SK-MEL-5 (cell line): ENCODE measurements at regions not wholly inside any gene's neighbourhood (a gene's known extent, or its start where the extent isn't known, plus 50 kb on each side); places are given as distances from the start of the nearest gene placed in this dataset.
A peak's percentile ranks its signal among the peaks of the same experiment; 100 is the strongest.
"Not testable (repeated sequence)": the region's sequence is repeated elsewhere in the genome, so short reads cannot be mapped to it uniquely, and the experiment has no call there.

Experiments
- DNase-seq: peaks from one replicate; pipeline ENCODE4 v3.0.0-alpha.2; 2016; ENCODE audit warnings: low read depth, low spot score
- in situ Hi-C: cut with HindIII; loops from 2 replicates; pipeline ENCODE4 v1.10.0; 2016; ENCODE audit warnings: low sequenced_read_pairs, high pct_unique_total_duplicates, low pct_unique_long_range_greater_than_20kb

DNA sequence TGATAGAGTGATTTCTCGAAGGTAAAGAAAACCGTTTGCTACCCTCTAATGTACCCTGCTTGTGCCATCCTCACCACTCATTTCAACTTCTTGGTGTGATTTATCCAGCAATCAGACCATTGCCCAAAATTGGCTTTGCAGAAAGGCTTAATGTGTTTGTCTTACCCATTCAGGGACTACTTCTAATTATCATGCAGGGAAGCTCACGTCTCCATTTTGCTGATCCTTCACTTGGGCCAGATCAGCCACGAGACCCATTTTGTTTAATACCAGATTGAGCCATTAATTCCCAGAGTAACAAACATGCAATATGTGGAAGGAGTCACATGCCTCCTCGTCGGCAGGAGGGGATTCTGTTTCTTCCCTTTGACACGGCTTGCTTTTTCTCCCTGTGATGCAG lies 51.1 kb upstream of the CRY1 start:
- in situ Hi-C loops, result no loop called here
- no peak for DNase-seq

GRCh38 chr12:107144990-107145389 lies 51.6 kb upstream of the CRY1 start:
- no peak for DNase-seq
- in situ Hi-C loops, result no loop called here

DNA sequence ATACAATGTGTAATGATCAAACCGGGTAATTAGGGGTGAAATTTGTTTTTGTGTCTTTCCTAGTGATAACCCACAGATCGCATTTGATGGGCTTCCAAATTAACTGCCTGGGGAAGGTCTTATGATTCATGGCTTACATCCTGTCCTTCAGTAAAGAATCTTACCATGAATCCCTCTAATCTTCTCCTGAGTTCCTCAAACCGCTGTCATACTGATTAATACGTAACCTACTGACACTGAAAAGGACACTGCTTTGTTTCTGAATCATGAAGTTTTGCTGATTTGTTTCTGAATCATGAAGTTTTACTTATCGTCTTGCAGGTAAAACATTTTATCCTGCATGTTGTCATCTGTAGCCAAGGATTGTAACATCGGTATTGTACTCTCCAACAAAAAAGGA lies 52.0 kb upstream of the CRY1 start:
- in situ Hi-C loops, result no loop called here
- no peak for DNase-seq

- in situ Hi-C loops, result no loop called here
- no peak for DNase-seq
Observed at GRCh38 chr12:107148107-107148506, 54.8 kb upstream of the CRY1 start.

DNA sequence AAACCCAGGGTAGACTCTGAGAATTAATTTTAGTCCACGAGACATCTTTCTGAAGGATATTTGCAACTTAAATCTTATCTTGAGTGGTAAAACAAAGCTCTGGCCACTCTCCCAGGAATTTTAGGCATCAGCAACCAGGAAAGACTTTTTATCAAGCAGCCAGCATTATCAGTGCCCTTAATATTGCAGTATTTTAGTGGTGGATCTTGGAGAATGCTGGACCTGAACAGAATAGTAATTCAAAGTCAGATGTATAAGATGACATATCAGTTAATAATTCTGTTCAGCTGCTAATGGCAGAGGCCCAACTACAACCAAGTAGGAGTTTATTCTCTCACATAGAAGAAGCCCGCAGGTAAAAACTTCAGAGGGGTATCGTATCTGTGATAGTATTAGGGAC lies 59.0 kb upstream of the CRY1 start:
- in situ Hi-C loops, result no loop called here

DNA sequence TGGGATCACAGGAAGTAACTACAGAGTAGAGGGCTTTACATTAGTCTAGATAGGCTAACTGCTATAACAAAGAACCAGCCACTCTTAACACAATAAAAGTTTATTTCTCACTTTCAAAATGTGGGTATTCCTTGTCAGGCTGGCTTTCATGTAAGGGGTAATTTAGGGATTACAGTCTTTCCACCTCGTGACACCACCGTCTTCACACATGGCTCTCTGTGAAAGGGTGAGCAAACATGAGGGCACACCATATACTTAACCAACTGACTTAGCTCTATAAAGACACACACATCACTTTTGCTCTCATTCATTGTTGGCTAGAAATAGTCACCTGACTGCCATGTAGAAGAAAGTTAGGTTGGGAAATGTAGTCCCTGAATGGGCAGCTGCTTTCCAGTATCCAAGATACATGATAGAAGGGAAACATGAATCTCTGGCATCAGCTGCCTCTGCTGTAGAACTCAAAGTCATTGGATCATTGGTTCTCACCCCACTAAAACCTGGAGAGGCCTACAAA lies 66.1 kb upstream of the CRY1 start:
- DNase-seq, result no peak
- in situ Hi-C loops, result no loop called here

More for the DNA sequence above, 59.0 kb upstream of the CRY1 start:
- DNase-seq, result no peak

GRCh38 chr12:107163413-107163812 lies 70.1 kb upstream of the CRY1 start:
- peak; percentile 6 for DNase-seq
- in situ Hi-C loops, result no loop called here

GRCh38 chr12:107164392-107164791 lies 71.0 kb upstream of the CRY1 start:
- DNase-seq, result no peak
- in situ Hi-C loops, result no loop called here

DNA sequence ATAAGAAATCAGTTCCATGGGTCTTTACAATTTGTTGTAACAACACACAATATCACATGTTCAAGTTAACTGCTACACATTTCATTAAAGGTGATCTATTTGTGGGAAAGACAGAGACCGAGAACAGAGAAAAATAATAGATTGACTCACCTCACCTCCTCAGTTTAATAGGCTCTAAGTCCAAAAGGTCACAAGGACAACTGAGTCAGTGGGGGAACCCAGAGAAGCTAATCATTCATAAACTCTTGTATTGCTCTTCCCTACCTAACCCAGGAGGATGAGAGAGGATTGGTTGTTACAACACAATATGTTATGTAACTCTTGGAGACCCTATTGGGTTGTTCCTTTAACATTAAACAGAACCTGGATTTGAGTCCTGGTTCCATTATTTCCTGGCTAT lies 72.2 kb upstream of the CRY1 start:
- in situ Hi-C loops, result no loop called here
- DNase-seq, result no peak

- DNase-seq, result no peak
- in situ Hi-C loops, result no loop called here
Observed at GRCh38 chr12:107167756-107168155, 74.4 kb upstream of the CRY1 start.

- DNase-seq, result no peak
- in situ Hi-C loops, result no loop called here
Observed at GRCh38 chr12:107169200-107169599, 75.9 kb upstream of the CRY1 start.

GRCh38 chr12:107178776-107179175 lies 85.4 kb upstream of the CRY1 start:
- in situ Hi-C loops, result no loop called here
- DNase-seq, result no peak

DNA sequence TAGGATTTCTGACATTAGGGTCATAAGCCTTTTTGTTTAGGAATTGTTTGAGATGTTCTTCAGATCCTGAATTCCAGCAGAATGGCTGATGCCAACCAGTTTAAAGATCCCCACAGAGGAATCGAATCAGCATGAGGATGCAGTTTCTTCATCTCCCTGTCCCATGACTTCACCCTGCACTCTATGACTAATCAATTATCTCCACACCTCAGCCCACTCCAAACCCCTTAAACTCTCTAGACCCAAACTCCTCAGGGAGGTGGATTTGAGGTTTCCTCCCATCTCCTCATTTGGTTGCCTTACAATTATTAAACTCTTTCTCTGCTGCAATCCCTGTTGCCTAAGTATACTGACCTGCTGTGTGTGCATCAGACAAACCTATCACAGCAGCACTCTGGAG lies 86.5 kb upstream of the CRY1 start:
- no peak for DNase-seq
- in situ Hi-C loops, result no loop called here

- no peak for DNase-seq
- in situ Hi-C loops, result no loop called here
Observed at GRCh38 chr12:107180272-107180671, 86.9 kb upstream of the CRY1 start.

GRCh38 chr12:107184359-107184930 lies 91.1 kb upstream of the CRY1 start:
- no peak for DNase-seq
- in situ Hi-C loops, result no loop called here

GRCh38 chr12:107196681-107197080 lies 103.3 kb upstream of the CRY1 start:
- in situ Hi-C loops, result no loop called here
- no peak for DNase-seq

DNA sequence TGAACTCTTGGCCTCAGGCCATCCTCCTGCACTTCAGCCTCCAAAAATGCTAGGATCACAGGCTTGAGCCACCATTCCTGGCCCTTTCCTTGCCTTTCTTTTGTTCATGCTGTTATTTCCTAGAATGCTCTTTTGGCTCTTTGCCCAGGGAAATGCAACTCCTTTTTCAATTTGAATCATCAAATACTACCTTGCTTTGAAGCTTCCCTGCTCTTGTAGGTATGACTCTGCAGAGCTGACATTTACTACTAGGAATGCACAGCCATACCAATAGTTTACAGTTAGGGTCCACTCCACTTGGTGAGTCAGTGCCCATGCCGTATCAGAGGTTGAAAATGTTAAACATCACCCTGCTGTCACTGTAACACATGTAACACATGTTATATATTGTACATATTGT lies 107.0 kb upstream of the CRY1 start:
- no peak for DNase-seq
- in situ Hi-C loops, result no loop called here

DNA sequence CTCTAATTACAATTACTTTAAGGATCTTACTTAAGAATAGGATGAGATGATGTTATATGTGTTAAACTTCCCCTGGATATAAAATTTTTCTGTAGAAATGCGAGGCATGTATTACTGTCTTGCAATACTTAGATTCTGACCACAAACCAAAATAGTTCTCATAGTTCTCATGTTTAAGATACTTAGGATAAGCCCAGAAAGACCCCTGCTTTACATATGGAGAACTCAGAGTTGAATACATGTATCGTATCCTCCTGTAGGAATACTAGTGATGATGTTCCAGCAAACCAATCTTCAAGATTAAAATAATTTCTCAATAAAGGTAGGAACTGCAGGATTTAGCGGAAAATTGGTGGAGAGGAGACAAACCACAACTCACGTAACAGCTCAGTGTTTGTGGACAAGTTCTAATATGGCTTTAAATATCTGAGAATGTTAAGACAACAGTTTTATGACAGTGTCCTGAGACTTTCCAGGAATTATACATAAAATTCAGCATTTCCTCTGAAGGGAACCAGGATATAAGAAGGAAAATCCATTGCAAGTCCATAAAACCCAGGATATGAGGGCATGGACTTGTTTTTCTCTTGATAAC lies 114.7 kb upstream of the CRY1 start:
- DNase-seq, result no peak
- in situ Hi-C loops, result no loop called here

- DNase-seq, in situ Hi-C loops: not testable (repeated sequence)
Observed at GRCh38 chr12:107209700-107210099, 116.4 kb upstream of the CRY1 start.

DNA sequence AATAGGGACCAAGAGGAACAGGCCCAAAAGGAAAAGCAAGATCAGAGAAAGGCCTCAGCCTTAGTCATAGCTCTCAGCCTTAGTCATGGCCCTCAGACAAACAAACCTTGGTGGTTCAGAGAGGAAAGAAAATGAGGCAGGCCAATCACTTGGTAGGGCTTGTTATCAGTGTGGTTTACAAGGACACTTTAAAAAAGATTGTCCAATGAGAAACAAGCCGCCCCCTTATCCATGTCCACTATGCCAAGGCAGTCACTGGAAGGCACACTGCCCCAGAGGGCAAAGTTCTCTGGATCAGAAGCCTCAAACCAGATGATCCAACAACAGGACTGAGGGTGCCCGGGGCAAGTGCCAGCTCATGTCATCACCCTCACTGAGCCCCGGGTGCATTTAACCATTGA lies 121.0 kb upstream of the CRY1 start:
- in situ Hi-C loops, DNase-seq: not testable (repeated sequence)
